GM21528 (cell line): ENCODE measurements at regions not wholly inside any gene's neighbourhood (a gene's known extent, or its start where the extent isn't known, plus 50 kb on each side); places are given as distances from the start of the nearest gene placed in this dataset.
A peak's percentile ranks its signal among the peaks of the same experiment; 100 is the strongest.
"Not testable (repeated sequence)": the region's sequence is repeated elsewhere in the genome, so short reads cannot be mapped to it uniquely, and the experiment has no call there.

Source experiments
- ATAC-seq: cut with Tn5 transposase; IDR thresholded peaks from one replicate; pipeline ENCODE4 v1.9.1; 2021; ENCODE audit warnings: mild to moderate bottlenecking, moderate library complexity; ENCODE audit not compliant: unreplicated experiment, low FRiP score

GRCh38 chr10:117430535-117430934 is 55.3 kb upstream of the PDZD8 start:
- ATAC-seq = not testable (repeated sequence)

- ATAC-seq = no peak
Measured at GRCh38 chr10:117429643-117430265, 54.5 kb upstream of the PDZD8 start.

GRCh38 chr10:117427356-117427755 is 52.1 kb upstream of the PDZD8 start:
- ATAC-seq = no peak

GRCh38 chr10:117425974-117426566 is 50.8 kb upstream of the PDZD8 start:
- peak; percentile 73 for ATAC-seq

GRCh38 chr10:117424883-117425649 is 49.8 kb upstream of the PDZD8 start:
- no peak for ATAC-seq
